Hepatocyte (in vitro differentiated cells): ENCODE measurements at regions not wholly inside any gene's neighbourhood (a gene's known extent, or its start where the extent isn't known, plus 50 kb on each side); places are given as distances from the start of the nearest gene placed in this dataset.

Experiments
- CTCF ChIP-seq: fragments of 200-600 bp; sonication (generic); IDR thresholded peaks from 2 replicates; pipeline ENCODE4 v1.5.1; 2016; ENCODE audit warnings: antibody characterized with exemption, mild to moderate bottlenecking; ENCODE audit not compliant: poor library complexity
- EZH2 ChIP-seq: fragments of 200-600 bp; sonication (generic); IDR thresholded peaks from 2 replicates; pipeline ENCODE4 v1.6.1; 2016; ENCODE audit warnings: antibody characterized with exemption, mild to moderate bottlenecking, borderline replicate concordance
- EZH2phosphoT487 ChIP-seq: fragments of 200-600 bp; sonication (generic); IDR thresholded peaks from one replicate; pipeline ENCODE4 v1.6.1; 2018; ENCODE audit warnings: antibody characterized with exemption, mild to moderate bottlenecking, low read depth, moderate library complexity; ENCODE audit not compliant: unreplicated experiment, severe bottlenecking

GRCh38 chr2:239559417-239560261, 158.8 kb upstream of the HDAC4 start:
- TF ChIP-seq CTCF: no peak
- TF ChIP-seq EZH2: no peak
- TF ChIP-seq EZH2phosphoT487: no peak
